DMS53 treated with DMSO at 0.1 percent for 48 hours (cell line): ENCODE measurements at regions not wholly inside any gene's neighbourhood (a gene's known extent, or its start where the extent isn't known, plus 50 kb on each side); places are given as distances from the start of the nearest gene placed in this dataset.

Source experiments
- DNase-seq: peaks from one replicate; lab custom pipeline; 2025; ENCODE audit not compliant: unreplicated experiment; lab: John Stamatoyannopoulos, UW

DNA sequence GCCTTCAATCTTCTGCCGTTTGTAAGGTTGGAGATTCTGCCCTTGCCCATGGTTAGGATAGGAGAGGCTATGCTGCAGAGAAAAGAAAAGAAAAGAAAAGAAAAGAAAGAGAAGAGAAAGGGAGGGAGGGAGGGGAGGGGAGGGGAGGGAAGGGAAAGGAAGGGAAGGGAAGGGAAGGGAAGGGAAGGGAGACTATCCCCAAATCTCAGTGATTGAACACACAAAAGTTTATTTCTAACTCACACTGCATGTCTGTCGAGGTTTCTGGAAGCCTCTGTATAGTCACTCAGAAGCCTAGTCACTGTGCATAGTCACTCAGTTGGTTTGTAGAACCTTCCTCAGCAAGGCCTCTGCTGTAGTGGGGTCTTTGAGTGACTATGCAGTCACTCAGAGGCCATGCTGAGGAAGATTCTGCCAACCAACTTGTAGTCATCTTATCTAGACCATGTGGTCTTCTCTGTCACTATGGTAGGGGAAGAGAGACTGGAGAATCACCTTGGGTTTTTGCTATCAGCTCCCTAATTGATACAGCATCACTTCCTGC is 52.3 kb upstream of the ABCC9 start:
- no peak for DNase-seq

GRCh38 chr12:21992823-21993222 is 51.6 kb upstream of the ABCC9 start:
- peak; percentile 18 for DNase-seq

GRCh38 chr12:21991526-21991925 is 50.3 kb upstream of the ABCC9 start:
- no peak for DNase-seq
